ENCODE measurements at regions not wholly inside any gene's neighbourhood (a gene's known extent, or its start where the extent isn't known, plus 50 kb on each side); places are given as distances from the start of the nearest gene placed in this dataset.

DNA sequence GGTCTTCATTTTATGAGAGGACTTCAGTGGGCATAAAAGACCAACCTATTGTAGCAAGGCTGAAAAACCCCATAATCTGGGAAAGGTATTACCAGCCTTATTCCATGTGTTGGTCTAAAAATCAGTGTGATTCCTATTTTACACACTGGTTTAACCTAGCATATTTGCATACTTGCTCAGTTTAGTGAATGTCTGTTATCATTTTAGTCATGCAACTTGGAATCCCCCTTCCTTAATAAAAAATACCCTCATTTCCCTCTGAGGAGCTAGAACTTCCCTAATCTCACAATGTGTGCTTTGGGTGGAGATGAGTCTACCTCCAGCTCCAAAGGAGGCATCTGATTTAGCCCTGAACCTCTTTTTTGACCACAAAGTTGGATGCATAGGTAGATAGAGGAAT lies 312.8 kb upstream of the SORCS1 start:
- TF ChIP-seq, protein P1, sequence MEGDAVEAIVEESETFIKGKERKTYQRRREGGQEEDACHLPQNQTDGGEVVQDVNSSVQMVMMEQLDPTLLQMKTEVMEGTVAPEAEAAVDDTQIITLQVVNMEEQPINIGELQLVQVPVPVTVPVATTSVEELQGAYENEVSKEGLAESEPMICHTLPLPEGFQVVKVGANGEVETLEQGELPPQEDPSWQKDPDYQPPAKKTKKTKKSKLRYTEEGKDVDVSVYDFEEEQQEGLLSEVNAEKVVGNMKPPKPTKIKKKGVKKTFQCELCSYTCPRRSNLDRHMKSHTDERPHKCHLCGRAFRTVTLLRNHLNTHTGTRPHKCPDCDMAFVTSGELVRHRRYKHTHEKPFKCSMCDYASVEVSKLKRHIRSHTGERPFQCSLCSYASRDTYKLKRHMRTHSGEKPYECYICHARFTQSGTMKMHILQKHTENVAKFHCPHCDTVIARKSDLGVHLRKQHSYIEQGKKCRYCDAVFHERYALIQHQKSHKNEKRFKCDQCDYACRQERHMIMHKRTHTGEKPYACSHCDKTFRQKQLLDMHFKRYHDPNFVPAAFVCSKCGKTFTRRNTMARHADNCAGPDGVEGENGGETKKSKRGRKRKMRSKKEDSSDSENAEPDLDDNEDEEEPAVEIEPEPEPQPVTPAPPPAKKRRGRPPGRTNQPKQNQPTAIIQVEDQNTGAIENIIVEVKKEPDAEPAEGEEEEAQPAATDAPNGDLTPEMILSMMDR (IDR thresholded peaks at IDR 0.05; ENCODE audit: insufficient read depth, low read length, poor library complexity, severe bottlenecking) = no peak
- TF ChIP-seq EZH2phosphoT487 (conservative IDR thresholded peaks at IDR 0.05; ENCODE audit: low read length) = no peak
